GM18870 (cell line): ENCODE measurements at regions not wholly inside any gene's neighbourhood (a gene's known extent, or its start where the extent isn't known, plus 50 kb on each side); places are given as distances from the start of the nearest gene placed in this dataset.
"Not testable (repeated sequence)": the region's sequence is repeated elsewhere in the genome, so short reads cannot be mapped to it uniquely, and the experiment has no call there.

Experiments used
- ATAC-seq: cut with Tn5 transposase; IDR thresholded peaks from one replicate; pipeline ENCODE4 v1.9.1; 2021; ENCODE audit warnings: moderate library complexity; ENCODE audit not compliant: unreplicated experiment

- not testable (repeated sequence) for ATAC-seq
Observed at GRCh38 chr10:35776557-35776956, 134.5 kb upstream of the FZD8 start.

DNA sequence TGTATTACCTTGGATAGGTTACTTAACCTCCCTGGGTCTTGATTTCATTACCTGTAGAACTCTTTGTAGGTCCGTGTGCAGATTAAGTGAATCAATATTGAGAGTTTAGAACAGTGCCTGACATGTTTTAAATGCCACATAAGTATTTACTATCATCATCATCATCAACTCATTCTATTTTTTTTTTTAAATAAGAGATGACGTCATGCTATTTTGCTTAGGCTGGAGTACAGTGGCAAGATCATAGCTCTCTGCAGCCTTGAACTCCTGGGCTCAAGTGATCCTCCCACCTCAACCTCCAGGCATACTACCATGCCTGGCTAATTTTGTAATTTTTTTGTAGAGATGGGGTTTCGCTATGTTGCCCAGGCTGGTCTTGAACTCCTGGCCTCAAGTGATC is 132.0 kb upstream of the FZD8 start:
- no peak for ATAC-seq

- ATAC-seq, result no peak
Observed at GRCh38 chr10:35770817-35771355, 128.8 kb upstream of the FZD8 start.

DNA sequence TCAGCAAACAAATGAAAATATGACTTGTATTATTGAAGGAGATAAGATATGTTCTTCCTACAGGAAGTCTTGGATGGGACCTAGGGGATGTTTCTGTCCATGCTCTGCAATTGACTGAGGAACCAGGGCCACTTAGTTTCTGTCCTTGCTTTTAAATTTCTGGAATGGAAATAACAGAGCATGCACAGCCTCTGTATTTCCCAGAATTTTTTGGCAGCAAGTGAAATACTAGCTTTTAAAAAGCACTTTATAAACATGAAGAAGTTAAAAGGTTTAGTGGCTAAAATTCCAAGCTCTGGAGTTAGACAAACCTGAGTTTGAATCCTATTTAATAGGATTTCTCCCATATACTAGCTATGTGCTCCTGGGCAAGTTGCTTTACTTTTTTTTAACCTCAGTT is 127.7 kb upstream of the FZD8 start:
- ATAC-seq, result no peak

- no peak for ATAC-seq
Observed at GRCh38 chr10:35768731-35769130, 126.6 kb upstream of the FZD8 start.

DNA sequence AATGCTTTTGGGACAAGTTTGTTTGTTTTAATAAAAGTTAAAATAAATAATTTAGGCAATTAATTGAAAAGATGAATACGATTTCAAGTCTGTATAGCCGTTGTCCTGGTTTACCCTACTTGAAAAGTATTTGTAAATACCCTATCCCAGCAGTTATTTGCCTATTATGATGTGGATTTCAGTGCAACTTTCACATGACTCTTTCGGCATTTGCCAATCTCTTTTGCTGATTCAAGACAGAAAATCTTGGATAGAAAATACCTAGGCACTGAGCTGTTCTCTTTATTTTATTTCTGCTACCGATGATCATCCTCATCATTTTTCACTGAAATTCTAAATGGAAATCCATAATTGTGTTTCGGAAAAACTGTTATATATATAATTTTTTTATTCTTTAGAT is 125.9 kb upstream of the FZD8 start:
- no peak for ATAC-seq

DNA sequence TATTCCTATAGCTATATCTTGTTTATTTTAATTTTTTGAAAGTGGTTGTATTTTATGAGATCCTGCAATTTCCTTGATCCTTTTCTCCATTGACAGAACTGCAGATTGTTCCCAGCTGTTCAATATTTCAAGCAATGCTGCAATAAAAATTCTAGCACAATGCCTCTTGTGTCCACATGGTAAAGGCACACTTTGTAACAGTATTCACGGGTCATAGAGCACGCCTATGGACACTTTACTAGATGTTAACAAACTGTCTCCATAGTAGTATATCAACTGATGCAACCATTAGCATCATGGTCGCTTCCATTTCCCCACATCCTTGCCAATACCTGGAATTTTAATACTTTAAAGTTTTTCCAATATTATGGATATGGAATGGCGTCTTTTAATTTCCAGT is 123.9 kb upstream of the FZD8 start:
- ATAC-seq, result no peak

DNA sequence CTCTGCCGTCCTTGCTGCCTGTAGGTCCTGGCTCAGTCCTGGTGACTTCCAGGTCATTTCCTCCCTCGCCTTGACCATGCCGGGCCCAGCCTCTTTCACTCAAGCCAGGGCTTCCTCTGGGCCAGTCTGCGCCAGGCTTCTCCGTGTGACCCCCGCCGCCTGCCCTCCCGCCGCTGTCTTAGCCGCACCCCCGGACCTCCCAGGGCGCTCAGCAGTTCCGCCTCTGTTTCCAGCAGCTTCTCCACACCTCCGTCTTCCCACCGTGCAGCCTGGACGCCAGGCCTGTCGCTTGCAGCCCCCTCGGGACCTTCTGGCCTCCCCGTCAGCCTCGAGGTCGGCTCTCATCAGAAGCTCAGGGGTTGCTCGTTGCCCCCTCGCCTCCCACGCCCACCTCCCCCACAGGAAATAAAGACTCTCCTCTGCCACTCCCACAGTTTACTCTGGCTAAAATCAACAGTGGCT is 123.0 kb upstream of the FZD8 start:
- no peak for ATAC-seq

DNA sequence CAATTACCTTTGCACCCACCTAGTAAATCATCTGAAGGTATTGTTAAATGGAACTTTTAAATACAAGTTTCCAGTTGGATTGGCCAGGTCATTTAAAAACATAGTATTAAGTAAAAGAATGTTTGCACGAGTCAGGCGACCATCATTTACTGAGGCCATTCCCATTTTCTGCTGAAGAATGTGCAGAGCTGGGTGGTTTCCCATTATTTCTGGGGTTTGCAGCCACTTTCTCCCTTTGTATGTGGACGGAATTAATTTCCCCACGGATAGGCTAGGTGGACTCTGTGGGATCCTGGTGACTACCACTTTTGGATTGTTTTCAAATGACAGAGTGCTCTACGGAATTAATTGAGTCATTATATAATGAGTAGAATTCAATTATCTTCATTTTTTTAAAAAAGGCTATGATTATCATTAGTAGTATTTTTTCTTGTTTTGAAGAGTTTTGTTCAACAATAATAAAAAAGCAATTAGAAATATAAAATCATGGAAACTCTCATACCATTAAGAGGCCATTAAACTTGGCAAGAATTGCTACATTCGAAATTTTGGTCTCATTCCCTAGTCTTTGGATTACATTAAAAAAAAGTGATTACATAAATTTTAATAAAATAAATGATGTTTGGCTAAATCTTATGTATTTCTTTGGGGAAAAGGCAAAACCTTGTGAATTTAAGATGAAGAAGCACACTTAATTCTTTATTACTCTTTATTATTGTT is 120.4 kb upstream of the FZD8 start:
- ATAC-seq, result no peak

DNA sequence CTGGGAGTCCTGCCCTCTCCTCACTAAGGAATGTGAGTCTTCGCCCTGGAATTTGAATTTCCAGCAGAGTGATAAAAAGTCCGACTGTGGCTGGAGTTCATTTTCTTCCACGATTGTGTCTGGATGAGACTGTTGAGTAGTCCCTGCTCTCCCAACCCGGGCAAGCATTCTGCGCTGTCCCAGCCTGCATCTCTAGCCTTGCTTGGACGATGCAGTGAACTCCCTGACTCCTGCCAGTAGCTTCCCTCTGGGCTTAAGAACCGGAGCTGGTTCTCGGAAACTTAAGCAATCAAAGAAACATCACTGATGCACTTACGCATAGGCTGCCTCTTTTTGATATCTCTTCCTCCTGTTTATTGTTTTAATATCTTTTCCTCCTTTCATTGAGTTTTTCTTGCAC is 116.0 kb upstream of the FZD8 start:
- no peak for ATAC-seq

DNA sequence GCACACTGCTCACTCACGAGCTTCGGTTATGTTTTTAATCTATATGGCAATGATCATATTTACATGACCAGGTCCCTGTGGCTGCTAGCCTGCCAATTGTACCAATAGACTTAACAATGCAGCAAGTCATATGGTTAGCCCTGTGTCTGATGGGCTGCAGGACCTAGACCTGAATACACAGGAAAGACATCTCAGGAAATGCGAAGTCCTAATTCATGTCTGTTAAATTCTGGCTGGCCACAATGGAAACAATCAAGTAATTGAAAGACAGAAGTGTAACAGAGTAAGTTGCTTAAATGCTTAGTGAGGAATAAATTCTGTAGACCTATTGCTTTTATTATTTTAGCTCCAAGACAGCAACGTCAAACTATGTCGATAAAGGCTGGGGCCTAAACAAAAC is 112.4 kb upstream of the FZD8 start:
- no peak for ATAC-seq

- ATAC-seq, result no peak
Observed at GRCh38 chr10:35752469-35753461, 110.7 kb upstream of the FZD8 start.

DNA sequence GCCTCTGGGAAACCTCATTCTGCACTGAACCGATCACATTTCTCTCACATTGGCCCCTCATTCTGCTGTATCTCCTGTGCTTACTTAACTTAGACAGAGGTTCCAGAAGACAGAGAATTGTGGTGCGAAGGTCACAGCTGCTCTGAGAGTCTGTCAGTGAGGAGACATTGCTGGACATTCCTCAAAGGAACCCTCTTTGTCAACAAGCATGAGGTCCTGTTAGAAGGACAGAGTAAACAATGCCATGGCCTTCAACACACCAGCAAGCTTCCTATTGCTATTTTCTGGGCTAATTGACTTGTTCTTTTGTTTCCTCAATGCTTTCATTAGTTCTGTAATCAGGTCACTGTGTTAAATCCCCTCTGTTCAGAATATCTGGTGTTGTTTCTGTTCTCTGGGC is 109.3 kb upstream of the FZD8 start:
- ATAC-seq, result no peak

- ATAC-seq, result no peak
Observed at GRCh38 chr10:35749230-35749629, 107.1 kb upstream of the FZD8 start.

DNA sequence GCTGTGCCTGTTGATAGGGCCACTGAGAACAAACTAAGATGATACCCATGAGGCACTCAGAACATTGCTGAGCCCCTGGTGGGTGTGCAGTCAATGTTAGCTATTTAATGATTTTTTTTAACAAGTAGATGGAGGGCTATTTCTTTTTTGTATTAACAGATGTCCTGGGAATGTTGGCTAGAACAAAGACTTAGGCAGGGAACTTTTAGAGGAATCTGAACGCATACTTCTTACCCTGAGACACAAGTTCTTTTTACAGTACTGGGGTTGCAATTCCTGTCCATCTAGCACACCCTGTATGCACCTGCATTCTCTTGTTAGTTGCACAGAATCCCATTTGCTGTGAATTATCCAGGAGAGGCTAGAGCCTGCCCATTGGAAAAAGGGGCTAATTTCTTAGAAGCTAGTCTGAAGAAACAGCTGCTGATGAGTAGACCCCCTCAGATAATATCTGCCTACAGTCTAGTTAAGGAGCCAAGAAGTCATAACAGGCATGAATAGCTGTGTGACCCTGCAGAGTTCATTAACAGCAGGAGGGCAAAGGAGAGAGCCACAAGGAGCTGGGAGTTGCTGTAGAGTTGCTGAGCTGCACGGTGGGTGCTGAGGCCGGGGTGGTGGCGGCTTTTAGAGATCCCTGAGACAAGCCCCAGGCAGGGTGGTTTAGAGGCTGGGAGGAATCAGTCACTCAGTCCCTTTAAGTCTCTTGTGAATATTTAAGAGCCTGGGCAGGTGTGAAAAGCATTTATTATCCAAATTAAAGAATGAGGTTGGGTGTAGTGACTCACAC is 103.7 kb upstream of the FZD8 start:
- ATAC-seq, result no peak

DNA sequence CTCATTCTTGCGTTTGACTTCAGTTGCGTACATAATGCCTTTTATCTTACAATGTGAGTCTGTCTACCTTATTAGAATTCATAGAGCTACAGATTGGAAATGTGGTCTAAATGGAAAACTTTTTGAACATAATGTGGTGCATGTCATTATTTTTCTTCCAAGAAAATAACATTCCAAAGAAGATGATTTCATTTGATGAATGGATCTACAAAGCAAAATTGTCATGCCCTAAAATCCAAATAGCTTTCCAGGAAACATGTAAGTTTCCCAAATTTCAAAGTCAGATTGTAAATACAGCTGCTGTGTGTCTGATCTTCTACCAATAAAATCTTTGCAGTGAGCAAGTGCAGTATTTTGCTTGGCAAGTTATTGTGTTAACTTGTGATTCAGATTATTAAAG is 101.8 kb upstream of the FZD8 start:
- ATAC-seq, result no peak

DNA sequence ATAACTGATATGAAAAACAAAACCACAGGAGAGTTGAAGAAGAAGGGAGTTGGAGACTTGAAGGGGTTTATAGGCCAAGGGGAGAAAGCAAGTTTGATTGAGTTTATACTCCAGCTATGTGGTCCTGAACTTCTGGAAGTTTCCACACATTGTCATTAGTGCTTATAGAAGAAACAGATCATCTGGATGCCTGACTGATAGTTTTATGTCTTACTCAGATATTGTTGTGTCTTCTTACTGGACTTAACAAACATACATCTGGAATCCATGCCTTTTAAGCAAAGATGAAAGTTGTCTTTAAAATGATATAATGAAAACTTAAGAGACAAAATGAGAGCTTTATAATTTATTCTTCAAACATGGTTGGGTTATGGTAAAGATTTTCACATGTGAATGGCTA is 101.3 kb upstream of the FZD8 start:
- ATAC-seq, result no peak

DNA sequence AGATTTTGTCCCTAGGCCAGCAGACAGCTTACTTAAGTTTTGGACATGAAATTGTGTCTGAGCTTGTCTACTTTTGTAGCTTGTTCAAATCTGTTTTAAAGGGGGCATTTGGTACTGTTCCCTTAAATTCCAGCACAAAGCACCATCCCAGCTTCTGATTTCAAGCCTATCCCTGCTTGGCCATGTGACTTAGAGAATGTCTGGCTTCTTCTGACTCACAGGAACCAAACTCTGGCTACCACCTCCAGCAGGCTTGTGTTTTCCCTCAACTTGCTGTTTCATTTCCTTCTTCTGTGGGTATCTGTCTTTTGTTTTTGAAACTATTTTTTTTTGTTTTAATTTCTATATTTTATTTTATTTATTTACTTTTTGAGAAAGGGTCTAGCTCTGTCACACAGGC is 97.9 kb upstream of the FZD8 start:
- ATAC-seq, result no peak

GRCh38 chr10:35735412-35735811 is 93.3 kb upstream of the FZD8 start:
- ATAC-seq, result no peak

- no peak for ATAC-seq
Observed at GRCh38 chr10:35731828-35732227, 89.7 kb upstream of the FZD8 start.

- ATAC-seq, result no peak
Observed at GRCh38 chr10:35728341-35728740, 86.2 kb upstream of the FZD8 start.
